ENCODE measurements at regions not wholly inside any gene's neighbourhood (a gene's known extent, or its start where the extent isn't known, plus 50 kb on each side); places are given as distances from the start of the nearest gene placed in this dataset.
A peak's percentile ranks its signal among the peaks of the same experiment; 100 is the strongest.

GRCh38 chr1:68785328-68785727, 288.4 kb upstream of the DEPDC1 start:
- no TSS peak for BruUV-seq (replicated peaks)
- no peaks in the 10 kb centered on the region for H3K27me3 Mint-ChIP-seq (ENCODE audit: insufficient read depth, unreplicated experiment)
- H3K9me3 Mint-ChIP-seq (ENCODE audit: unreplicated experiment): peaks cover 2% of the 10 kb centered on the region
- no peak overlapping the region for H3K4me3 Mint-ChIP-seq (ENCODE audit: unreplicated experiment)
- intact Hi-C loops (cut with micrococcal nuclease; ENCODE audit: unreplicated experiment): no loop called here
- no peak for TF ChIP-seq CTCF (IDR thresholded peaks at IDR 0.05; ENCODE audit: insufficient read depth in 1 of 2, low read depth in 1 of 2, low read length in 1 of 2, severe bottlenecking in 1 of 2, unreplicated experiment in 1 of 2)
- Histone ChIP-seq H3K4me1 (no peaks in the 10 kb centered on the region), H3K4me3 (ENCODE audit: low read depth, low read length) (no peak overlapping the region), H3K36me3 (ENCODE audit: control insufficient read depth, insufficient read depth, low read length) (no peaks in the 10 kb centered on the region), H3K9me3 (no peaks in the 10 kb centered on the region), H3K27me3 (replicated peaks; ENCODE audit: control insufficient read depth, insufficient read depth, low read length) (no peaks in the 10 kb centered on the region)
- H3K4me1 Mint-ChIP-seq (ENCODE audit: low read depth, unreplicated experiment): no peaks in the 10 kb centered on the region
- ChIA-PET CTCF (no interaction called here), POLR2A (no interaction called here)
- no peak for DNase-seq
- no peaks in the 10 kb centered on the region for H3K36me3 Mint-ChIP-seq (ENCODE audit: insufficient read depth, unreplicated experiment)
- no peak overlapping the region for H3K27ac Mint-ChIP-seq (ENCODE audit: unreplicated experiment)

GRCh38 chr1:68788762-68789161, 291.9 kb upstream of the DEPDC1 start:
- Mint-ChIP-seq H3K4me3 (ENCODE audit: unreplicated experiment) (no peak overlapping the region), H3K27ac (ENCODE audit: unreplicated experiment) (no peak overlapping the region), H3K36me3 (ENCODE audit: insufficient read depth, unreplicated experiment) (no peaks in the 10 kb centered on the region), H3K27me3 (ENCODE audit: insufficient read depth, unreplicated experiment) (no peaks in the 10 kb centered on the region), H3K4me1 (ENCODE audit: low read depth, unreplicated experiment) (no peaks in the 10 kb centered on the region), H3K9me3 (ENCODE audit: unreplicated experiment) (no peaks in the 10 kb centered on the region)
- no peaks in the 10 kb centered on the region for H3K9me3 ChIP-seq
- H3K4me1 ChIP-seq: no peaks in the 10 kb centered on the region
- no peak for DNase-seq
- no peak overlapping the region for H3K4me3 ChIP-seq (ENCODE audit: low read depth, low read length)
- intact Hi-C loops (cut with micrococcal nuclease; ENCODE audit: unreplicated experiment): no loop called here
- POLR2A ChIA-PET: no interaction called here
- no peaks in the 10 kb centered on the region for H3K27me3 ChIP-seq (replicated peaks; ENCODE audit: control insufficient read depth, insufficient read depth, low read length)
- H3K36me3 ChIP-seq (ENCODE audit: control insufficient read depth, insufficient read depth, low read length): no peaks in the 10 kb centered on the region
- no peak for TF ChIP-seq CTCF (IDR thresholded peaks at IDR 0.05; ENCODE audit: insufficient read depth in 1 of 2, low read depth in 1 of 2, low read length in 1 of 2, severe bottlenecking in 1 of 2, unreplicated experiment in 1 of 2)
- BruUV-seq (replicated peaks): no TSS peak
- CTCF ChIA-PET: no interaction called here

DNA sequence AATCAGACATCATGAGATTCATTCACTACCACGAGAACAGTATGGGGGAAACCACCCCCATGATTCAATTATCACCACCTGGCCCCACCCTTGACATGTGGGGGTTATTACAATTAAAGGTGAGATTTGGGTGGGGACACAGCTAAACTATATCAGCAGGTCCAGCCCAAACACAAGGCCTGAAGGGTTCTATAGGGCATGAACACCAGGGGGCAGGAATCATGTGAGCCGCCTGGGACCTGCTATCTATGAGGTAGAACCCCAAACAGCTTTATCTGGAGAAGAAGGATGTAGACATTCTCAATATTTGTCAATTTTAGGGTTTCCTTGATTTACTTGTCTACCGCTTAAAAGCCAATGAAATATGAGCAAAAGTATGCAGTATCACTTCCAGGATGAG, 294.9 kb upstream of the DEPDC1 start:
- no peaks in the 10 kb centered on the region for H3K36me3 ChIP-seq (ENCODE audit: control insufficient read depth, insufficient read depth, low read length)
- no peaks in the 10 kb centered on the region for H3K9me3 Mint-ChIP-seq (ENCODE audit: unreplicated experiment)
- no peaks in the 10 kb centered on the region for H3K4me1 Mint-ChIP-seq (ENCODE audit: low read depth, unreplicated experiment)
- no peak overlapping the region for H3K27ac Mint-ChIP-seq (ENCODE audit: unreplicated experiment)
- H3K36me3 Mint-ChIP-seq (ENCODE audit: insufficient read depth, unreplicated experiment): no peaks in the 10 kb centered on the region
- H3K27me3 Mint-ChIP-seq (ENCODE audit: insufficient read depth, unreplicated experiment): no peaks in the 10 kb centered on the region
- peak in 1 of 2 experiments; percentile 3 for DNase-seq
- ChIA-PET CTCF (interaction anchor here (0.8 kb wide), 1 partner anchor 183 kb away, joined by 3 read pairs; no protein-coding TSS in a partner anchor), POLR2A (no interaction called here)
- no TSS peak for BruUV-seq (replicated peaks)
- no peak overlapping the region for H3K4me3 ChIP-seq (ENCODE audit: low read depth, low read length)
- no peaks in the 10 kb centered on the region for H3K27me3 ChIP-seq (replicated peaks; ENCODE audit: control insufficient read depth, insufficient read depth, low read length)
- no peaks in the 10 kb centered on the region for H3K4me1 ChIP-seq
- H3K4me3 Mint-ChIP-seq (ENCODE audit: unreplicated experiment): no peak overlapping the region
- H3K9me3 ChIP-seq: no peaks in the 10 kb centered on the region
- no peak for TF ChIP-seq CTCF (IDR thresholded peaks at IDR 0.05; ENCODE audit: insufficient read depth in 1 of 2, low read depth in 1 of 2, low read length in 1 of 2, severe bottlenecking in 1 of 2, unreplicated experiment in 1 of 2)
- intact Hi-C loops (cut with micrococcal nuclease; ENCODE audit: unreplicated experiment): no loop called here
